SK-N-SH treated with all-trans-retinoic acid at 6 μM for 48 hours (cell line): ENCODE measurements at regions not wholly inside any gene's neighbourhood (a gene's known extent, or its start where the extent isn't known, plus 50 kb on each side); places are given as distances from the start of the nearest gene placed in this dataset.

Experiments
- ARNTL ChIP-seq: fragments of 450-650 bp; formaldehyde crosslinking; IDR thresholded peaks from 2 replicates; pipeline ENCODE4 v1.5.0; 2020; ENCODE audit warnings: low read depth, mild to moderate bottlenecking, moderate library complexity, borderline replicate concordance
- GLIS3 ChIP-seq: fragments of 250-450 bp; sonication (Bioruptor Pico); IDR thresholded peaks from 2 replicates; pipeline ENCODE4 v1.5.0; 2020; ENCODE audit warnings: mild to moderate bottlenecking, moderate library complexity
- ISL1 ChIP-seq: fragments of 250-450 bp; sonication (Bioruptor Pico); IDR thresholded peaks from 2 replicates; pipeline ENCODE4 v2.1.2; 2022; ENCODE audit warnings: mild to moderate bottlenecking, moderate library complexity
- OSR1 ChIP-seq: fragments of 250-450 bp; sonication (Bioruptor Pico); IDR thresholded peaks from 2 replicates; pipeline ENCODE4 v1.8.0; 2022; ENCODE audit warnings: moderate library complexity, mild to moderate bottlenecking, inconsistent platforms
- PATZ1 ChIP-seq: fragments of 250-450 bp; sonication (Bioruptor Pico); IDR thresholded peaks from 2 replicates; pipeline ENCODE4 v1.8.0; 2020; ENCODE audit warnings: mild to moderate bottlenecking, moderate library complexity, borderline replicate concordance
- PPARA ChIP-seq: fragments of 250-450 bp; sonication (Bioruptor Pico); IDR thresholded peaks from 2 replicates; pipeline ENCODE4 v1.5.0; 2020; ENCODE audit warnings: mild to moderate bottlenecking, borderline replicate concordance
- RARB ChIP-seq: fragments of 250-450 bp; sonication (Bioruptor Pico); IDR thresholded peaks from 2 replicates; pipeline ENCODE4 v1.8.0; 2021; ENCODE audit warnings: mild to moderate bottlenecking, moderate library complexity
- TCF4 ChIP-seq: fragments of 250-450 bp; sonication (Bioruptor Pico); IDR thresholded peaks from 2 replicates; pipeline ENCODE4 v1.8.0; 2021; ENCODE audit warnings: mild to moderate bottlenecking, moderate library complexity, borderline replicate concordance
- TOX ChIP-seq: fragments of 250-450 bp; sonication (Bioruptor Pico); IDR thresholded peaks from 2 replicates; pipeline ENCODE4 v1.8.0; 2021; ENCODE audit warnings: mild to moderate bottlenecking, moderate library complexity, borderline replicate concordance
- ZFP30 ChIP-seq: fragments of 450-650 bp; formaldehyde crosslinking; IDR thresholded peaks from 2 replicates; pipeline ENCODE4 v1.5.0; 2022; ENCODE audit warnings: mild to moderate bottlenecking, moderate library complexity
- ZNF70 ChIP-seq: fragments of 450-650 bp; formaldehyde crosslinking; IDR thresholded peaks from 2 replicates; pipeline ENCODE4 v1.5.0; 2020; ENCODE audit warnings: mild to moderate bottlenecking, moderate library complexity
- ZNF8 ChIP-seq: fragments of 450-650 bp; formaldehyde crosslinking; IDR thresholded peaks from 2 replicates; pipeline ENCODE4 v1.5.0; 2020; ENCODE audit warnings: mild to moderate bottlenecking, moderate library complexity
- TF ChIP-seq, protein P1 (sequence below): fragments of 250-450 bp; sonication (Bioruptor Pico); IDR thresholded peaks from 2 replicates; pipeline ENCODE4 v1.5.1; 2020; ENCODE audit warnings: low read depth, mild to moderate bottlenecking, moderate library complexity
- TF ChIP-seq, protein P2 (sequence below): fragments of 250-450 bp; sonication (Bioruptor Pico); IDR thresholded peaks from 2 replicates; pipeline ENCODE4 v1.5.0; 2020; ENCODE audit warnings: mild to moderate bottlenecking, moderate library complexity

- TF ChIP-seq PPARA (no peak), ARNTL (CRISPR knock-in tag) (no peak), GLIS3 (CRISPR knock-in tag) (no peak), PATZ1 (CRISPR knock-in tag) (no peak), ISL1 (CRISPR knock-in tag) (no peak), ZNF8 (CRISPR knock-in tag) (no peak), RARB (CRISPR knock-in tag) (no peak), ZNF70 (CRISPR knock-in tag) (no peak), TCF4 (CRISPR knock-in tag) (no peak), ZFP30 (CRISPR knock-in tag) (no peak), TOX (no peak), OSR1 (CRISPR knock-in tag) (no peak)
- TF ChIP-seq, protein P1, sequence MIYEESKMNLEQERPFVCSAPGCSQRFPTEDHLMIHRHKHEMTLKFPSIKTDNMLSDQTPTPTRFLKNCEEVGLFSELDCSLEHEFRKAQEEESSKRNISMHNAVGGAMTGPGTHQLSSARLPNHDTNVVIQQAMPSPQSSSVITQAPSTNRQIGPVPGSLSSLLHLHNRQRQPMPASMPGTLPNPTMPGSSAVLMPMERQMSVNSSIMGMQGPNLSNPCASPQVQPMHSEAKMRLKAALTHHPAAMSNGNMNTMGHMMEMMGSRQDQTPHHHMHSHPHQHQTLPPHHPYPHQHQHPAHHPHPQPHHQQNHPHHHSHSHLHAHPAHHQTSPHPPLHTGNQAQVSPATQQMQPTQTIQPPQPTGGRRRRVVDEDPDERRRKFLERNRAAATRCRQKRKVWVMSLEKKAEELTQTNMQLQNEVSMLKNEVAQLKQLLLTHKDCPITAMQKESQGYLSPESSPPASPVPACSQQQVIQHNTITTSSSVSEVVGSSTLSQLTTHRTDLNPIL (CRISPR knock-in tag) = no peak
- TF ChIP-seq, protein P2, sequence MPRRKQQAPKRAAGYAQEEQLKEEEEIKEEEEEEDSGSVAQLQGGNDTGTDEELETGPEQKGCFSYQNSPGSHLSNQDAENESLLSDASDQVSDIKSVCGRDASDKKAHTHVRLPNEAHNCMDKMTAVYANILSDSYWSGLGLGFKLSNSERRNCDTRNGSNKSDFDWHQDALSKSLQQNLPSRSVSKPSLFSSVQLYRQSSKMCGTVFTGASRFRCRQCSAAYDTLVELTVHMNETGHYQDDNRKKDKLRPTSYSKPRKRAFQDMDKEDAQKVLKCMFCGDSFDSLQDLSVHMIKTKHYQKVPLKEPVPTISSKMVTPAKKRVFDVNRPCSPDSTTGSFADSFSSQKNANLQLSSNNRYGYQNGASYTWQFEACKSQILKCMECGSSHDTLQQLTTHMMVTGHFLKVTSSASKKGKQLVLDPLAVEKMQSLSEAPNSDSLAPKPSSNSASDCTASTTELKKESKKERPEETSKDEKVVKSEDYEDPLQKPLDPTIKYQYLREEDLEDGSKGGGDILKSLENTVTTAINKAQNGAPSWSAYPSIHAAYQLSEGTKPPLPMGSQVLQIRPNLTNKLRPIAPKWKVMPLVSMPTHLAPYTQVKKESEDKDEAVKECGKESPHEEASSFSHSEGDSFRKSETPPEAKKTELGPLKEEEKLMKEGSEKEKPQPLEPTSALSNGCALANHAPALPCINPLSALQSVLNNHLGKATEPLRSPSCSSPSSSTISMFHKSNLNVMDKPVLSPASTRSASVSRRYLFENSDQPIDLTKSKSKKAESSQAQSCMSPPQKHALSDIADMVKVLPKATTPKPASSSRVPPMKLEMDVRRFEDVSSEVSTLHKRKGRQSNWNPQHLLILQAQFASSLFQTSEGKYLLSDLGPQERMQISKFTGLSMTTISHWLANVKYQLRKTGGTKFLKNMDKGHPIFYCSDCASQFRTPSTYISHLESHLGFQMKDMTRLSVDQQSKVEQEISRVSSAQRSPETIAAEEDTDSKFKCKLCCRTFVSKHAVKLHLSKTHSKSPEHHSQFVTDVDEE = no peak
Measured at GRCh38 chr11:90438069-90438468, 215.2 kb upstream of the CHORDC1 start.
